H1 (cell line): ENCODE measurements at regions not wholly inside any gene's neighbourhood (a gene's known extent, or its start where the extent isn't known, plus 50 kb on each side); places are given as distances from the start of the nearest gene placed in this dataset.

ENCODE experiments used
- CTCF ChIA-PET: fragments of 300-600 bp; sonication (Branson Sonifier 250); formaldehyde crosslinking; loops from one replicate; lab custom pipeline; 2021; ENCODE audit not compliant: partially characterized antibody; lab: Charles Lee
- POLR2A ChIA-PET: fragments of 300-600 bp; sonication (Branson Sonifier 250); formaldehyde crosslinking; loops from one replicate; lab custom pipeline; 2021; ENCODE audit warnings: inconsistent platforms; ENCODE audit not compliant: partially characterized antibody; lab: Charles Lee
- DNase-seq, 2 experiments: peaks; one replicate each; pipeline versions ENCODE4 v3.0.0 to v3.0.0-alpha.2; 2010 to 2022; ENCODE audit warnings: low spot score in 2 of 2, low read depth in 1 of 2, mixed read lengths in 1 of 2
- FAIRE-seq: peaks from 2 replicates; lab custom pipeline; 2011; peaks lifted over from hg19 to GRCh38; lab: Jason Lieb, UNC
- H2AFZ ChIP-seq: 2 replicates; pipeline ENCODE4 v1.8.1; 2012; ENCODE audit warnings: low read length, inconsistent platforms
- H2AK5ac ChIP-seq: 2 replicates; pipeline ENCODE4 v1.6.1; 2013; ENCODE audit warnings: low read depth, low read length
- H2BK120ac ChIP-seq: replicated peaks from 2 replicates; pipeline ENCODE3; 2013; ENCODE audit warnings: low read depth, low read length, inconsistent platforms
- H2BK12ac ChIP-seq: 2 replicates; pipeline ENCODE4 v1.6.1; 2013; ENCODE audit warnings: low read depth, low read length
- H2BK15ac ChIP-seq: 2 replicates; pipeline ENCODE4 v1.6.1; 2013; ENCODE audit warnings: low read length
- H2BK20ac ChIP-seq: 2 replicates; pipeline ENCODE4 v1.6.1; 2013; ENCODE audit warnings: low read length
- H2BK5ac ChIP-seq: 2 replicates; pipeline ENCODE4 v1.6.1; 2013; ENCODE audit warnings: low read depth, low read length
- H3K14ac ChIP-seq: 2 replicates; pipeline ENCODE4 v1.6.1; 2013; ENCODE audit warnings: inconsistent platforms; ENCODE audit not compliant: insufficient read length
- H3K18ac ChIP-seq: 2 replicates; pipeline ENCODE4 v1.6.1; 2013; ENCODE audit warnings: low read length; ENCODE audit errors: extremely low read depth
- H3K23ac ChIP-seq: 2 replicates; pipeline ENCODE4 v1.6.1; 2013; ENCODE audit warnings: inconsistent platforms; ENCODE audit not compliant: insufficient read length
- H3K23me2 ChIP-seq: 2 replicates; pipeline ENCODE4 v1.6.1; 2013; ENCODE audit warnings: low read depth, low read length
- H3K27ac ChIP-seq: 2 replicates; pipeline ENCODE4 v1.6.1; 2011; ENCODE audit warnings: low read depth, low read length, inconsistent platforms
- H3K27me3 ChIP-seq, 4 experiments: replicated peaks in 1 of 4; 1 replicate in 1 of 4; 2 replicates in 3 of 4; pipeline versions ENCODE4 v1.6.1 to v1.8.1; 2011 to 2013; ENCODE audit warnings: low read length in 3 of 4, mild to moderate bottlenecking in 3 of 4, inconsistent platforms in 2 of 4, mixed read lengths in 2 of 4, moderate library complexity in 1 of 4; ENCODE audit not compliant: control insufficient read depth in 3 of 4, insufficient read depth in 3 of 4; ENCODE audit errors: extremely low read depth in 1 of 4
- H3K36me3 ChIP-seq, 4 experiments: 2 replicates each; pipeline versions ENCODE4 v1.6.1 to v1.8.1; 2011 to 2013; ENCODE audit warnings: mild to moderate bottlenecking in 4 of 4, low read length in 3 of 4, moderate library complexity in 2 of 4, control low read depth in 1 of 4, inconsistent platforms in 1 of 4; ENCODE audit not compliant: insufficient read depth in 4 of 4, control insufficient read depth in 2 of 4
- H3K4ac ChIP-seq: replicated peaks from 2 replicates; pipeline ENCODE3; 2013; ENCODE audit warnings: low read length, low read depth, mixed read lengths, inconsistent platforms; ENCODE audit not compliant: insufficient read length
- H3K4me1 ChIP-seq, 4 experiments: replicated peaks in 1 of 4; 1 replicate in 1 of 4; 2 replicates in 3 of 4; pipeline versions ENCODE4 v1.6.1 to v1.8.1; 2011 to 2013; ENCODE audit warnings: low read length in 3 of 4, inconsistent platforms in 2 of 4, mixed read lengths in 1 of 4; ENCODE audit not compliant: insufficient read depth in 4 of 4, control insufficient read depth in 3 of 4
- H3K4me2 ChIP-seq, 2 experiments: 2 replicates each; pipeline versions ENCODE4 v1.6.1 to v1.8.1; 2011 to 2013; ENCODE audit warnings: low read depth in 2 of 2, low read length in 2 of 2, control low read depth in 1 of 2, inconsistent platforms in 1 of 2, mild to moderate bottlenecking in 1 of 2; ENCODE audit not compliant: insufficient read depth in 1 of 2
- H3K4me3 ChIP-seq, 4 experiments: fragments of 200-600, 300-600 bp in 1 of 4; sonication (generic), shearing (Covaris generic), sonication (Bioruptor Twin) in 1 of 4; 2 replicates each; pipeline versions ENCODE4 v1.5.1 to v1.8.1; 2011 to 2016; ENCODE audit warnings: low read length in 4 of 4, low read depth in 3 of 4, control low read depth in 2 of 4, inconsistent platforms in 2 of 4, mild to moderate bottlenecking in 2 of 4, mixed read lengths in 1 of 4, moderate library complexity in 1 of 4; ENCODE audit not compliant: insufficient read depth in 2 of 4; ENCODE audit errors: extremely low read depth in 1 of 4
- H3K56ac ChIP-seq: replicated peaks from 2 replicates; pipeline ENCODE3; 2013; ENCODE audit warnings: low read depth, mild to moderate bottlenecking, mixed read lengths, low read length, inconsistent platforms; ENCODE audit not compliant: insufficient read length
- H3K79me1 ChIP-seq: 2 replicates; pipeline ENCODE4 v1.6.1; 2013; ENCODE audit warnings: low read depth, low read length, control low read depth
- H3K79me2 ChIP-seq, 2 experiments: 2 replicates each; pipeline versions ENCODE4 v1.6.1 to v1.8.1; 2012 to 2013; ENCODE audit warnings: low read length in 2 of 2, mild to moderate bottlenecking in 2 of 2, inconsistent platforms in 1 of 2; ENCODE audit not compliant: insufficient read depth in 2 of 2, control insufficient read depth in 1 of 2
- H3K9ac ChIP-seq, 4 experiments: replicated peaks in 1 of 4; 1 replicate in 1 of 4; 2 replicates in 3 of 4; pipeline versions ENCODE4 v1.6.1 to v1.8.1; 2011 to 2013; ENCODE audit warnings: low read depth in 3 of 4, low read length in 3 of 4, control low read depth in 2 of 4, mild to moderate bottlenecking in 2 of 4, moderate library complexity in 2 of 4, inconsistent platforms in 1 of 4; ENCODE audit errors: extremely low read depth in 1 of 4
- H3K9me3 ChIP-seq, 2 experiments: 2 replicates each; pipeline versions ENCODE4 v1.6.1 to v1.8.1; 2012 to 2013; ENCODE audit warnings: mild to moderate bottlenecking in 2 of 2, moderate library complexity in 2 of 2, control low read depth in 1 of 2, inconsistent platforms in 1 of 2, low read depth in 1 of 2, low read length in 1 of 2, mixed read lengths in 1 of 2; ENCODE audit not compliant: insufficient read depth in 2 of 2
- H4K20me1 ChIP-seq, 2 experiments: replicated peaks in 1 of 2; 2 replicates each; pipeline versions ENCODE3 to v1.8.1; 2011 to 2013; ENCODE audit warnings: inconsistent platforms in 2 of 2, low read length in 2 of 2, mild to moderate bottlenecking in 1 of 2; ENCODE audit not compliant: insufficient read depth in 2 of 2, control insufficient read depth in 1 of 2
- H4K5ac ChIP-seq: 2 replicates; pipeline ENCODE4 v1.6.1; 2013; ENCODE audit warnings: low read length, low read depth, mixed read lengths, inconsistent platforms; ENCODE audit not compliant: insufficient read length
- H4K8ac ChIP-seq: 2 replicates; pipeline ENCODE4 v1.8.0; 2013; ENCODE audit warnings: mild to moderate bottlenecking, moderate library complexity, low read length, inconsistent platforms; ENCODE audit not compliant: insufficient read depth; ENCODE audit errors: extremely low read depth
- H4K91ac ChIP-seq: replicated peaks from 2 replicates; pipeline ENCODE3; 2013; ENCODE audit warnings: low read length, mixed read lengths, inconsistent platforms; ENCODE audit not compliant: insufficient read length
- ATF2 ChIP-seq: IDR thresholded peaks from 2 replicates; pipeline ENCODE4 v1.6.1; 2012; ENCODE audit warnings: low read length, inconsistent platforms
- CBX8 ChIP-seq: fragments of 300-800, 300-1000 bp; sonication (generic); IDR thresholded peaks from 2 replicates; pipeline ENCODE4 v1.7.1; 2016; ENCODE audit warnings: low read depth, low read length, borderline replicate concordance
- CHD2 ChIP-seq: IDR thresholded peaks from 2 replicates; pipeline ENCODE4 v1.6.1; 2012; ENCODE audit warnings: low read length, improper control_type of control experiment
- RNF2 ChIP-seq: fragments of 200-900, 300-1000 bp; sonication (generic); IDR thresholded peaks from 2 replicates; pipeline ENCODE4 v1.7.1; 2016; ENCODE audit warnings: borderline replicate concordance, low read depth, mild to moderate bottlenecking, antibody characterized with exemption, low read length; ENCODE audit not compliant: poor library complexity, severe bottlenecking; ENCODE audit errors: missing control alignments
- RXRA ChIP-seq: IDR thresholded peaks from 2 replicates; pipeline ENCODE4 v1.6.1; 2011; ENCODE audit warnings: low read depth, mild to moderate bottlenecking, low read length, moderate library complexity; ENCODE audit not compliant: insufficient read depth
- SP2 ChIP-seq: IDR thresholded peaks from 2 replicates; pipeline ENCODE4 v1.6.1; 2012; ENCODE audit warnings: mild to moderate bottlenecking, low read length, inconsistent platforms
- TAF7 ChIP-seq: optimal IDR thresholded peaks from 2 replicates; pipeline ENCODE3; 2011; ENCODE audit warnings: low read depth, mild to moderate bottlenecking, inconsistent platforms, low read length, moderate library complexity, borderline replicate concordance
- TBP ChIP-seq: IDR thresholded peaks from 2 replicates; pipeline ENCODE4 v1.6.1; 2011; ENCODE audit warnings: low read depth, low read length, improper control_type of control experiment
- TEAD4 ChIP-seq: IDR thresholded peaks from 2 replicates; pipeline ENCODE4 v1.6.1; 2012; ENCODE audit warnings: low read depth, low read length, inconsistent platforms, mixed read lengths
- ZNF274 ChIP-seq: IDR thresholded peaks from 2 replicates; pipeline ENCODE4 v1.7.0; 2012; ENCODE audit warnings: low read length, borderline replicate concordance; ENCODE audit errors: extremely low read depth
- whole genome bisulfite sequencing, 2 experiments: shearing (Covaris generic) in 1 of 2; methylation state at CpG; one replicate each; pipeline versions ENCODE4 v1.1.6 to v1.1.7; 2013 to 2015; ENCODE audit warnings: low lambda C conversion rate in 2 of 2, mixed read lengths in 2 of 2, inconsistent platforms in 1 of 2, low coverage in 1 of 2, missing lambda C conversion rate in 1 of 2; ENCODE audit not compliant: insufficient replicate concordance in 2 of 2, insufficient coverage in 1 of 2, insufficient read length in 1 of 2; ENCODE audit errors: extremely low coverage in 1 of 2, missing lambda C conversion rate in 1 of 2; 5-methylcytosine and 5-hydroxymethylcytosine counted together
- TF ChIP-seq, protein P1 (sequence below): IDR thresholded peaks from 2 replicates; pipeline ENCODE4 v1.6.1; 2011; ENCODE audit warnings: low read length, improper control_type of control experiment

DNA sequence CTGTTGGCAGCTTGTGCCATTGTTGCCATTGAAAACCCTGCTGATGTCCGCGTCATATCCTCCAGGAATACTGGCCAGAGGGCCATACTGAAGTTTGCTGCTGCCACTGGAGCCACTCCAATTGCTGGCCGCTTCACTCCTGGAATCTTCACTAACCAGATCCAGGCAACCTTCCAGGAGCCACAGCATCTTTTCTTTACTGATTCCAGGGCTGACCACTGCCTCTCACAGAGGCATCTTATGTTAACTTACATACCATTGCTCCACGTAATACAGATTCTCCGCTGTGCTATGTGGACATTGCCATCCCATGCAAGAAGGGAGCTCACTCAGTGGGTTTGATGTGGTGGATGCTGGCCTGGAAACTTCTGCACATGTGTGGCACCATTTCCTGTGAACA, 221.8 kb upstream of the FAM83B start:
- peaks cover 0 to 1% (median 0%) of the 10 kb centered on the region in 4 experiments; a peak in 1 of 7 replicates for H3K27me3 ChIP-seq
- H3K4me1 ChIP-seq: no peaks in the 10 kb centered on the region
- no peak overlapping the region for H2AFZ ChIP-seq
- H3K4me3 ChIP-seq: no peak overlapping the region
- no peaks in the 10 kb centered on the region for H3K9me3 ChIP-seq
- H4K91ac ChIP-seq: no peak overlapping the region
- H3K79me1 ChIP-seq: no peaks in the 10 kb centered on the region
- no peaks in the 10 kb centered on the region for H3K79me2 ChIP-seq
- 94% methylated on average over 5 of the region's 5 CpGs; no CpG with 5 or more reads in 1 of the 2 experiments for WGBS, 2 experiments
- no peak overlapping the region for H4K8ac ChIP-seq
- H3K23me2 ChIP-seq: no peaks in the 10 kb centered on the region
- H2BK120ac ChIP-seq: no peak overlapping the region
- no peak overlapping the region for H3K23ac ChIP-seq
- H2AK5ac ChIP-seq: no peak overlapping the region
- no peak overlapping the region for H2BK15ac ChIP-seq
- H2BK5ac ChIP-seq: no peak overlapping the region
- no peak overlapping the region for H3K56ac ChIP-seq
- no peak overlapping the region for H2BK12ac ChIP-seq
- FAIRE-seq: no peak
- H2BK20ac ChIP-seq: no peak overlapping the region
- no peak overlapping the region for H3K4me2 ChIP-seq
- no peaks in the 10 kb centered on the region for H4K20me1 ChIP-seq
- H3K18ac ChIP-seq: no peak overlapping the region
- ChIA-PET POLR2A (no interaction called here), CTCF (interaction anchor here (1.1 kb wide), 1 partner anchor 93 kb away, joined by 3 read pairs; no protein-coding TSS in a partner anchor)
- no peak for DNase-seq
- H4K5ac ChIP-seq: no peak overlapping the region
- H3K27ac ChIP-seq: no peak overlapping the region
- TF ChIP-seq TAF7 (no peak), TEAD4 (no peak), SP2 (no peak), RNF2 (no peak), CBX8 (no peak), ATF2 (no peak), TBP (no peak), ZNF274 (no peak), RXRA (no peak), CHD2 (no peak)
- TF ChIP-seq, protein P1, sequence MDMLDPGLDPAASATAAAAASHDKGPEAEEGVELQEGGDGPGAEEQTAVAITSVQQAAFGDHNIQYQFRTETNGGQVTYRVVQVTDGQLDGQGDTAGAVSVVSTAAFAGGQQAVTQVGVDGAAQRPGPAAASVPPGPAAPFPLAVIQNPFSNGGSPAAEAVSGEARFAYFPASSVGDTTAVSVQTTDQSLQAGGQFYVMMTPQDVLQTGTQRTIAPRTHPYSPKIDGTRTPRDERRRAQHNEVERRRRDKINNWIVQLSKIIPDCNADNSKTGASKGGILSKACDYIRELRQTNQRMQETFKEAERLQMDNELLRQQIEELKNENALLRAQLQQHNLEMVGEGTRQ: no peak
- no peaks in the 10 kb centered on the region for H3K36me3 ChIP-seq
- H3K4ac ChIP-seq: no peak overlapping the region
- no peak overlapping the region for H3K9ac ChIP-seq
- no peak overlapping the region for H3K14ac ChIP-seq
